DND-41 (cell line): ENCODE measurements at regions not wholly inside any gene's neighbourhood (a gene's known extent, or its start where the extent isn't known, plus 50 kb on each side); places are given as distances from the start of the nearest gene placed in this dataset.

Source experiments
- ATAC-seq: fragments of 200-7000 bp; cut with Tn5 transposase; 3 replicates; pipeline ENCODE4 v1.9.1; 2021; ENCODE audit warnings: low read depth; ENCODE audit not compliant: insufficient read depth
- DNase-seq: peaks from one replicate; pipeline ENCODE4 v3.0.0-alpha.2; 2020
- H2AFZ ChIP-seq: 2 replicates; pipeline ENCODE4 v1.6.0; 2012; ENCODE audit warnings: low read depth, low read length
- H3K27ac ChIP-seq: 2 replicates; pipeline ENCODE4 v1.5.1; 2012; ENCODE audit warnings: low read length, inconsistent platforms
- H3K27me3 ChIP-seq: fragments of 200-600 bp; sonication (generic); 2 replicates; pipeline ENCODE4 v1.6.0; 2012; ENCODE audit warnings: low read length, mild to moderate bottlenecking, inconsistent platforms; ENCODE audit not compliant: insufficient read depth, poor library complexity
- H3K36me3 ChIP-seq: 2 replicates; pipeline ENCODE4 v1.5.1; 2012; ENCODE audit warnings: low read length, inconsistent platforms; ENCODE audit not compliant: insufficient read depth
- H3K4me1 ChIP-seq: 2 replicates; pipeline ENCODE4 v1.5.1; 2012; ENCODE audit warnings: mild to moderate bottlenecking, low read length; ENCODE audit not compliant: insufficient read depth
- H3K4me2 ChIP-seq: 2 replicates; pipeline ENCODE4 v1.6.0; 2012; ENCODE audit warnings: mild to moderate bottlenecking, moderate library complexity, low read length, inconsistent platforms; ENCODE audit not compliant: insufficient read depth
- H3K4me3 ChIP-seq, 2 experiments: fragments of 200-600 bp in 1 of 2; shearing (Covaris generic) in 1 of 2; 2 replicates each; pipeline ENCODE4 v1.5.1; 2012 to 2016; ENCODE audit warnings: inconsistent platforms in 2 of 2, low read length in 2 of 2, mild to moderate bottlenecking in 2 of 2, low read depth in 1 of 2, moderate library complexity in 1 of 2
- H3K79me2 ChIP-seq: 2 replicates; pipeline ENCODE4 v1.6.0; 2012; ENCODE audit warnings: low read length, inconsistent platforms; ENCODE audit not compliant: insufficient read depth
- H3K9ac ChIP-seq: 2 replicates; pipeline ENCODE4 v1.6.0; 2012; ENCODE audit warnings: low read depth, mild to moderate bottlenecking, inconsistent platforms, low read length, moderate library complexity
- H3K9me3 ChIP-seq: 2 replicates; pipeline ENCODE4 v1.5.1; 2012; ENCODE audit warnings: low read length, moderate library complexity, mild to moderate bottlenecking, inconsistent platforms; ENCODE audit not compliant: insufficient read depth, severe bottlenecking
- H4K20me1 ChIP-seq: 2 replicates; pipeline ENCODE4 v1.6.0; 2012; ENCODE audit warnings: low read length; ENCODE audit not compliant: insufficient read depth
- EZH2 ChIP-seq: IDR thresholded peaks from 3 replicates; pipeline ENCODE4 v1.6.1; 2012; ENCODE audit warnings: borderline replicate concordance, low read depth, mild to moderate bottlenecking, moderate library complexity, low read length, inconsistent platforms; ENCODE audit not compliant: severe bottlenecking
- TF ChIP-seq, protein P1 (sequence below): IDR thresholded peaks from 2 replicates; pipeline ENCODE4 v1.5.1; 2012; ENCODE audit warnings: borderline replicate concordance, low read length, moderate library complexity, mild to moderate bottlenecking; ENCODE audit not compliant: poor library complexity, severe bottlenecking; ENCODE audit errors: extremely low read depth

DNA sequence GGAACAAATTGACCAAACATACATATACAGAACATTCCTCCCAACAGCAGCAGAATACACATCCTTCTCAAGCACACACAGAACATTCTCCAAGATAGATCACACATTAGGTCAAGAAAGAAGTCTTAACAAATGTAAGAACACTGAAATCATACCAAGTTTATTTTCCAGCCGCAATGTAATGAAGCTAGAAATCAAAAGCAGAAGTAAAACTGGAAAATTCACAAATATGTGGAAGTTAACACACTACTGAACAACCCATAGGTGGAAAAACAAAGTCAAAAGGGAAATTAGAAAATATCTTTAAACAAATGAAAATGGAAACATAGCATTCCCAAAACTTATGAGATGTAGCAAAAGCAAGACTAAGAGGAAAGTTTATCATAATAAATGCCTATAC is 692.6 kb downstream of the DIAPH3 start:
- no peaks in the 10 kb centered on the region for H3K79me2 ChIP-seq
- H2AFZ ChIP-seq = no peak overlapping the region
- no peaks in the 10 kb centered on the region for H3K27me3 ChIP-seq
- no peaks in the 10 kb centered on the region for H3K36me3 ChIP-seq
- no peaks in the 10 kb centered on the region for H3K4me1 ChIP-seq
- H4K20me1 ChIP-seq = no peaks in the 10 kb centered on the region
- no peak overlapping the region for H3K4me3 ChIP-seq
- DNase-seq = no peak
- TF ChIP-seq, protein P1, sequence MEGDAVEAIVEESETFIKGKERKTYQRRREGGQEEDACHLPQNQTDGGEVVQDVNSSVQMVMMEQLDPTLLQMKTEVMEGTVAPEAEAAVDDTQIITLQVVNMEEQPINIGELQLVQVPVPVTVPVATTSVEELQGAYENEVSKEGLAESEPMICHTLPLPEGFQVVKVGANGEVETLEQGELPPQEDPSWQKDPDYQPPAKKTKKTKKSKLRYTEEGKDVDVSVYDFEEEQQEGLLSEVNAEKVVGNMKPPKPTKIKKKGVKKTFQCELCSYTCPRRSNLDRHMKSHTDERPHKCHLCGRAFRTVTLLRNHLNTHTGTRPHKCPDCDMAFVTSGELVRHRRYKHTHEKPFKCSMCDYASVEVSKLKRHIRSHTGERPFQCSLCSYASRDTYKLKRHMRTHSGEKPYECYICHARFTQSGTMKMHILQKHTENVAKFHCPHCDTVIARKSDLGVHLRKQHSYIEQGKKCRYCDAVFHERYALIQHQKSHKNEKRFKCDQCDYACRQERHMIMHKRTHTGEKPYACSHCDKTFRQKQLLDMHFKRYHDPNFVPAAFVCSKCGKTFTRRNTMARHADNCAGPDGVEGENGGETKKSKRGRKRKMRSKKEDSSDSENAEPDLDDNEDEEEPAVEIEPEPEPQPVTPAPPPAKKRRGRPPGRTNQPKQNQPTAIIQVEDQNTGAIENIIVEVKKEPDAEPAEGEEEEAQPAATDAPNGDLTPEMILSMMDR = no peak
- no peak for TF ChIP-seq EZH2
- no peaks in the 10 kb centered on the region for H3K9me3 ChIP-seq
- H3K9ac ChIP-seq = no peak overlapping the region
- no peak overlapping the region for H3K27ac ChIP-seq
- no peak overlapping the region for H3K4me2 ChIP-seq
- ATAC-seq = no peak

DNA sequence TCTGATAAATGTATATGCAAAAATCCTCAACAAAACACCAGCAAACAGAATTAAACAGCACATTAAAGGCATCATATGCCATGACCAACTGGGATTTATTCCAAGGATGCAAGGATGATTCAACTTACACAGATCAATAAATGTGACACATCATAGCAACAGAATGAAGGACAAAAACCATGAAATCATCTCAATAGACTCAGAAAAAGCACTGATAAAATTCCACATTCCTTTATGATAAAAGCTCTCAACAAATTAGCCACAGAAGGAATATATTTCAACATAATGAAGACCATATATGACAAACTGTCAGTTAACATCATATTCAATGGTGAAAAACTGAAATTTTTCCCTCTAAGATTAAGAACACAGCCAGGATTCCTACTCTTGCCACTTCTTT is 691.6 kb downstream of the DIAPH3 start:
- no peak overlapping the region for H3K4me3 ChIP-seq
- H3K36me3 ChIP-seq = no peaks in the 10 kb centered on the region
- DNase-seq (no peak), ATAC-seq (no peak)
- H3K9me3 ChIP-seq = no peaks in the 10 kb centered on the region
- no peaks in the 10 kb centered on the region for H3K79me2 ChIP-seq
- H2AFZ ChIP-seq = no peak overlapping the region
- H4K20me1 ChIP-seq = no peaks in the 10 kb centered on the region
- no peak overlapping the region for H3K4me2 ChIP-seq
- no peaks in the 10 kb centered on the region for H3K4me1 ChIP-seq
- TF ChIP-seq, protein P1 = no peak
- no peak for TF ChIP-seq EZH2
- no peaks in the 10 kb centered on the region for H3K27me3 ChIP-seq
- H3K9ac ChIP-seq = no peak overlapping the region
- no peak overlapping the region for H3K27ac ChIP-seq

DNA sequence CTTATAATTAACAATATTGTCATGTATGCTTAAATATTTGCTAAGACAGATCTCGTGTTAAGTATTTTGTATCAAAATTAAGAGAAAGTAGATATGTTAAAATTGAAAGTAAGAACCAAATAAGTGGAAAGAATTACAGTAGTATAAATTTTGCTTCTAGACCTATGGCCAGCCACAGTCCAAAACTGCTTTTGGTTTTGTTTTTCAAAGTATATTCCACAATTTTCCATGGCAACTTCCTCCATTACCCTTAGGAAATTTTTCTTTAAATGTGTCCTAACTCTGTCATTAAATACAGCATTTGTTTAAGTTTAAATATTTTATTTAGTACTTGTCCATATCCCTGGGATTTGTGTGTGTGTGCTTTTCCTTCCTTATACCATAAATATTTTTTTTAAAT is 689.0 kb downstream of the DIAPH3 start:
- Histone ChIP-seq H3K27ac (no peak overlapping the region), H3K79me2 (no peaks in the 10 kb centered on the region), H3K9ac (no peak overlapping the region), H2AFZ (no peak overlapping the region), H3K4me2 (no peak overlapping the region), H3K27me3 (no peaks in the 10 kb centered on the region), H3K4me3 (no peak overlapping the region), H3K9me3 (no peaks in the 10 kb centered on the region), H4K20me1 (no peaks in the 10 kb centered on the region), H3K36me3 (no peaks in the 10 kb centered on the region), H3K4me1 (no peaks in the 10 kb centered on the region)
- no peak for DNase-seq
- no peak for ATAC-seq
- TF ChIP-seq EZH2 = no peak
- TF ChIP-seq, protein P1 = no peak

DNA sequence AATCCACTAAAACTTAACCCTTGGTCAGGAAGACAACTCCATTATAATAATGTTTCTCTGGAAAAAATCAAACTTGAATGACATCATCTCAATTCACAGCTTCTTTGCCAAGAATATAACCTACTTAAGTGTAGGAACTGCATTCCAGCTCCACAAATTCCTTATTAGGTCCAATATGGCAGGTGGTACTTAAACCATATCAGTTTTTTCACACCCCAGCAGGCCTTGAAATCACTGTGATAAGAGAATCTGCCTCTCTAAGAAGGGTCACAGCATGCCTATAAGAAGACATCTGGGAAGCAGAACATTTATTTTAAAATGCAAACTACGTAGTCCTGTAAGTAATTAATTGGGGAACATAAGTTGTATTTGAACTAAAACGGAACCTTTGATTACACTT is 687.8 kb downstream of the DIAPH3 start:
- H3K9ac ChIP-seq = no peak overlapping the region
- no peaks in the 10 kb centered on the region for H3K79me2 ChIP-seq
- ATAC-seq (no peak), DNase-seq (no peak)
- no peak overlapping the region for H3K4me3 ChIP-seq
- no peak overlapping the region for H3K27ac ChIP-seq
- H4K20me1 ChIP-seq = no peaks in the 10 kb centered on the region
- no peaks in the 10 kb centered on the region for H3K4me1 ChIP-seq
- H3K9me3 ChIP-seq = no peaks in the 10 kb centered on the region
- H3K27me3 ChIP-seq = no peaks in the 10 kb centered on the region
- TF ChIP-seq, protein P1 = no peak
- no peak for TF ChIP-seq EZH2
- H3K4me2 ChIP-seq = no peak overlapping the region
- no peak overlapping the region for H2AFZ ChIP-seq
- H3K36me3 ChIP-seq = no peaks in the 10 kb centered on the region
